ENCODE measurements at regions not wholly inside any gene's neighbourhood (a gene's known extent, or its start where the extent isn't known, plus 50 kb on each side); places are given as distances from the start of the nearest gene placed in this dataset.

GRCh38 chr9:100670719-100671118 is 92.8 kb downstream of the CAVIN4 start:
- Histone ChIP-seq H3K9me3 (ENCODE audit: insufficient read depth, low read depth, low read length) (0 out of 2 replicates have a peak, but pooled peaks cover 3% of the 10 kb centered on the region), H3K27ac (ENCODE audit: low read depth, low read length) (peak overlapping the region; percentile 38), H3K4me1 (ENCODE audit: insufficient read depth, low read length) (peaks cover 26% of the 10 kb centered on the region), H3K9ac (ENCODE audit: low read depth, low read length) (peak overlapping the region; percentile 19; the same call in 1 of the 2 replicates), H3K27me3 (ENCODE audit: insufficient read depth, low read length) (no peaks in the 10 kb centered on the region), H3K36me3 (ENCODE audit: insufficient read depth, low read length) (no peaks in the 10 kb centered on the region), H3K4me3 (ENCODE audit: low read length) (no peak overlapping the region)
- WGBS = 79% methylated on average over 2 of the region's 2 CpGs

GRCh38 chr9:100671898-100672297 is 94.0 kb downstream of the CAVIN4 start:
- 47% methylated on average over 5 of the region's 5 CpGs for WGBS
- Histone ChIP-seq H3K9me3 (ENCODE audit: insufficient read depth, low read depth, low read length) (0 out of 2 replicates have a peak, but pooled peaks cover 3% of the 10 kb centered on the region), H3K27me3 (ENCODE audit: insufficient read depth, low read length) (no peaks in the 10 kb centered on the region), H3K4me1 (ENCODE audit: insufficient read depth, low read length) (peaks cover 26% of the 10 kb centered on the region), H3K9ac (ENCODE audit: low read depth, low read length) (no peak overlapping the region), H3K36me3 (ENCODE audit: insufficient read depth, low read length) (no peaks in the 10 kb centered on the region), H3K4me3 (ENCODE audit: low read length) (no peak overlapping the region), H3K27ac (ENCODE audit: low read depth, low read length) (peak overlapping the region; percentile 9; the same call in 1 of the 2 replicates)

GRCh38 chr9:100673249-100673648 is 95.4 kb downstream of the CAVIN4 start:
- no peaks in the 10 kb centered on the region for H3K27me3 ChIP-seq (ENCODE audit: insufficient read depth, low read length)
- WGBS = 83% methylated on average over 2 of the region's 2 CpGs
- H3K4me1 ChIP-seq (ENCODE audit: insufficient read depth, low read length) = peaks cover 26% of the 10 kb centered on the region
- H3K9ac ChIP-seq (ENCODE audit: low read depth, low read length) = no peak overlapping the region
- H3K9me3 ChIP-seq (ENCODE audit: insufficient read depth, low read depth, low read length) = 0 out of 2 replicates have a peak, but pooled peaks cover 3% of the 10 kb centered on the region
- H3K4me3 ChIP-seq (ENCODE audit: low read length) = no peak overlapping the region
- H3K36me3 ChIP-seq (ENCODE audit: insufficient read depth, low read length) = no peaks in the 10 kb centered on the region
- H3K27ac ChIP-seq (ENCODE audit: low read depth, low read length) = no peak overlapping the region

GRCh38 chr9:100674419-100675122 is 96.7 kb downstream of the CAVIN4 start:
- H3K4me3 ChIP-seq (ENCODE audit: low read length) = no peak overlapping the region
- no peaks in the 10 kb centered on the region for H3K27me3 ChIP-seq (ENCODE audit: insufficient read depth, low read length)
- H3K27ac ChIP-seq (ENCODE audit: low read depth, low read length) = no peak overlapping the region
- H3K4me1 ChIP-seq (ENCODE audit: insufficient read depth, low read length) = peaks cover 26% of the 10 kb centered on the region
- H3K36me3 ChIP-seq (ENCODE audit: insufficient read depth, low read length) = no peaks in the 10 kb centered on the region
- H3K9ac ChIP-seq (ENCODE audit: low read depth, low read length) = no peak overlapping the region
- WGBS = 93% methylated on average over 1 of the region's 1 CpG
- no peaks in the 10 kb centered on the region for H3K9me3 ChIP-seq (ENCODE audit: insufficient read depth, low read depth, low read length)

- 89% methylated on average over 2 of the region's 2 CpGs for WGBS
- no peaks in the 10 kb centered on the region for H3K9me3 ChIP-seq (ENCODE audit: insufficient read depth, low read depth, low read length)
Measured at GRCh38 chr9:100679834-100680233, 102.0 kb downstream of the CAVIN4 start.

GRCh38 chr9:100686420-100686819 is 108.5 kb downstream of the CAVIN4 start:
- no peak overlapping the region for H3K27ac ChIP-seq (ENCODE audit: low read depth, low read length)
- no peaks in the 10 kb centered on the region for H3K36me3 ChIP-seq (ENCODE audit: insufficient read depth, low read length)
- 98% methylated on average over 2 of the region's 2 CpGs for WGBS
- H3K4me3 ChIP-seq (ENCODE audit: low read length) = no peak overlapping the region
- H3K27me3 ChIP-seq (ENCODE audit: insufficient read depth, low read length) = no peaks in the 10 kb centered on the region
- H3K9me3 ChIP-seq (ENCODE audit: insufficient read depth, low read depth, low read length) = peaks cover 7% of the 10 kb centered on the region; the same call in 1 of the 2 replicates
- H3K9ac ChIP-seq (ENCODE audit: low read depth, low read length) = no peak overlapping the region
- H3K4me1 ChIP-seq (ENCODE audit: insufficient read depth, low read length) = no peaks in the 10 kb centered on the region

More at GRCh38 chr9:100679834-100680233, 102.0 kb downstream of the CAVIN4 start:
- no peaks in the 10 kb centered on the region for H3K27me3 ChIP-seq (ENCODE audit: insufficient read depth, low read length)
- H3K9ac ChIP-seq (ENCODE audit: low read depth, low read length) = no peak overlapping the region
- H3K27ac ChIP-seq (ENCODE audit: low read depth, low read length) = no peak overlapping the region
- H3K4me1 ChIP-seq (ENCODE audit: insufficient read depth, low read length) = peaks cover 3% of the 10 kb centered on the region; the same call in 1 of the 2 replicates
- H3K36me3 ChIP-seq (ENCODE audit: insufficient read depth, low read length) = no peaks in the 10 kb centered on the region
- H3K4me3 ChIP-seq (ENCODE audit: low read length) = no peak overlapping the region

GRCh38 chr9:100689635-100690034 is 111.8 kb downstream of the CAVIN4 start:
- H3K36me3 ChIP-seq (ENCODE audit: insufficient read depth, low read length) = no peaks in the 10 kb centered on the region
- no peak overlapping the region for H3K9ac ChIP-seq (ENCODE audit: low read depth, low read length)
- H3K27me3 ChIP-seq (ENCODE audit: insufficient read depth, low read length) = no peaks in the 10 kb centered on the region
- no peak overlapping the region for H3K4me3 ChIP-seq (ENCODE audit: low read length)
- no peak overlapping the region for H3K27ac ChIP-seq (ENCODE audit: low read depth, low read length)
- H3K9me3 ChIP-seq (ENCODE audit: insufficient read depth, low read depth, low read length) = peaks cover 7% of the 10 kb centered on the region; the same call in 1 of the 2 replicates
- WGBS = 93% methylated on average over 3 of the region's 3 CpGs
- no peaks in the 10 kb centered on the region for H3K4me1 ChIP-seq (ENCODE audit: insufficient read depth, low read length)

GRCh38 chr9:100690438-100690837 is 112.6 kb downstream of the CAVIN4 start:
- 93% methylated on average over 3 of the region's 5 CpGs for WGBS
- Histone ChIP-seq H3K9ac (ENCODE audit: low read depth, low read length) (no peak overlapping the region), H3K27ac (ENCODE audit: low read depth, low read length) (no peak overlapping the region), H3K36me3 (ENCODE audit: insufficient read depth, low read length) (no peaks in the 10 kb centered on the region), H3K4me1 (ENCODE audit: insufficient read depth, low read length) (no peaks in the 10 kb centered on the region), H3K4me3 (ENCODE audit: low read length) (no peak overlapping the region), H3K9me3 (ENCODE audit: insufficient read depth, low read depth, low read length) (peaks cover 7% of the 10 kb centered on the region; the same call in 1 of the 2 replicates), H3K27me3 (ENCODE audit: insufficient read depth, low read length) (no peaks in the 10 kb centered on the region)

- 0 out of 2 replicates have a peak, but pooled peaks cover 3% of the 10 kb centered on the region for H3K4me1 ChIP-seq (ENCODE audit: insufficient read depth, low read length)
- WGBS = no CpG with 5 or more reads among the region's 1 CpG
- no peaks in the 10 kb centered on the region for H3K36me3 ChIP-seq (ENCODE audit: insufficient read depth, low read length)
- H3K27me3 ChIP-seq (ENCODE audit: insufficient read depth, low read length) = no peaks in the 10 kb centered on the region
- no peak overlapping the region for H3K4me3 ChIP-seq (ENCODE audit: low read length)
- H3K27ac ChIP-seq (ENCODE audit: low read depth, low read length) = no peak overlapping the region
- H3K9me3 ChIP-seq (ENCODE audit: insufficient read depth, low read depth, low read length) = no peaks in the 10 kb centered on the region
- no peak overlapping the region for H3K9ac ChIP-seq (ENCODE audit: low read depth, low read length)
Measured at GRCh38 chr9:100697339-100697738, 119.5 kb downstream of the CAVIN4 start.

- no peak overlapping the region for H3K9ac ChIP-seq (ENCODE audit: low read depth, low read length)
- no peak overlapping the region for H3K27ac ChIP-seq (ENCODE audit: low read depth, low read length)
- H3K9me3 ChIP-seq (ENCODE audit: insufficient read depth, low read depth, low read length) = no peaks in the 10 kb centered on the region
- no peak overlapping the region for H3K4me3 ChIP-seq (ENCODE audit: low read length)
- 83% methylated on average over 1 of the region's 1 CpG for WGBS
- 0 out of 2 replicates have a peak, but pooled peaks cover 3% of the 10 kb centered on the region for H3K4me1 ChIP-seq (ENCODE audit: insufficient read depth, low read length)
- no peaks in the 10 kb centered on the region for H3K27me3 ChIP-seq (ENCODE audit: insufficient read depth, low read length)
- no peaks in the 10 kb centered on the region for H3K36me3 ChIP-seq (ENCODE audit: insufficient read depth, low read length)
Measured at GRCh38 chr9:100698945-100699344, 121.1 kb downstream of the CAVIN4 start.

GRCh38 chr9:100699668-100700067 is 121.8 kb downstream of the CAVIN4 start:
- no peaks in the 10 kb centered on the region for H3K9me3 ChIP-seq (ENCODE audit: insufficient read depth, low read depth, low read length)
- H3K4me1 ChIP-seq (ENCODE audit: insufficient read depth, low read length) = 0 out of 2 replicates have a peak, but pooled peaks cover 3% of the 10 kb centered on the region
- H3K4me3 ChIP-seq (ENCODE audit: low read length) = no peak overlapping the region
- no peak overlapping the region for H3K9ac ChIP-seq (ENCODE audit: low read depth, low read length)
- WGBS = 93% methylated on average over 8 of the region's 8 CpGs
- H3K27ac ChIP-seq (ENCODE audit: low read depth, low read length) = no peak overlapping the region
- no peaks in the 10 kb centered on the region for H3K27me3 ChIP-seq (ENCODE audit: insufficient read depth, low read length)
- H3K36me3 ChIP-seq (ENCODE audit: insufficient read depth, low read length) = no peaks in the 10 kb centered on the region
